T1000 (cell line): ENCODE measurements at regions not wholly inside any gene's neighbourhood (a gene's known extent, or its start where the extent isn't known, plus 50 kb on each side); places are given as distances from the start of the nearest gene placed in this dataset.

Experiments
- DNase-seq: peaks from one replicate; lab custom pipeline; 2025; ENCODE audit warnings: mixed read lengths; lab: John Stamatoyannopoulos, UW

DNA sequence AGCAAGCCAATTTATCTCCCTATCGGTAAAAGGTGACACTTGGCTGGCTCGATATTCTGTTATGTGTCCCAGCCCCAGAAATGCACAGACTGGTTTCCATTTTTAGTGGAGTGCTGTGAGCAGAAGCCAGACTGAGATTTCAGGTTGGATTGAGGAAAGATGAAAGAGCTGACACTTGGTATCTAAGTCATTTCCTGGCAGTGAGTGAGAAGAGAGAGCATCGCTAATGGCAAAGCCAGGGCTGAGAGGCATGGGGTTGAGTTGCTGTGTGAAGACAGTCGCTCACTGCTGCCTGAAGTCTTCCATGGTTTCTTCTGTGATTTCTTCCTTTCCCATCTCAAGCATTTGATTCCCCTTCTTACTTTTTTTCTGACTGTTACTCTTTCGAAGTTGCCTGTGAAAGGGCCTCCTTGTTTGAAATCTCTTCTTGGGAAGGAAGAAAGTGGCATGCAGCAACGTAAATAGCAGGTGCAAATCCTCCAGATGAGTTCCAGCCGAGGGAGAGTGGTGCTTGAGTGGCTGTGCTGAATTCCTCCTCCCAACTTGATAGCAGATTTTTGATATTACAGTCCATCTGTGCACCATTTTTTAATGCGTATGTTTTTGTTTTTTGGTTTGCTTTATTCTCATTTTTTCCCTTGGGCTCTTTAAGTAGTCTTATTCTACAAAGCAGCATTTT, 109.2 kb upstream of the LIMCH1 start:
- no peak for DNase-seq

- DNase-seq: no peak
Measured at GRCh38 chr4:41429280-41429669, 108.7 kb upstream of the LIMCH1 start.

- DNase-seq: no peak
Measured at GRCh38 chr4:41430792-41431191, 107.2 kb upstream of the LIMCH1 start.

- no peak for DNase-seq
Measured at GRCh38 chr4:41431276-41431675, 106.7 kb upstream of the LIMCH1 start.

DNA sequence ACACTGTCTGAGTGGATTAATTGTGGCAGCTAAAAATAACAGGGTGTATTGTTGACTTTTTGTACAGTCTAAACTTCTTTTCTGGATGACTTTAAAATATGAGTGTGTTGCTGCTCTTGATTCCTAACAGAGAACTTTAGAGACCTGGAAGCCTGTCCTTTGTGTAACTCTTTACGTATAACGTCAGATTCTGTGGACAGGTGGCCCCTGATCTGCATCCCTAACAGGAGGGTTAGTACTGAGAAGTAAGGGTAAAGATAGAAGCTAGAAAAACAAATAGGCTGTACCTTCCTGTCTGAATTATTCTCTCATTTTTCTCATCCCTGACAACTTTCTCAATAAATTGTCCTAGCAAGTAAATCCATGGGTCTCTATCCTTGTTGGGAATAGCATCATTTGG, 105.7 kb upstream of the LIMCH1 start:
- no peak for DNase-seq

DNA sequence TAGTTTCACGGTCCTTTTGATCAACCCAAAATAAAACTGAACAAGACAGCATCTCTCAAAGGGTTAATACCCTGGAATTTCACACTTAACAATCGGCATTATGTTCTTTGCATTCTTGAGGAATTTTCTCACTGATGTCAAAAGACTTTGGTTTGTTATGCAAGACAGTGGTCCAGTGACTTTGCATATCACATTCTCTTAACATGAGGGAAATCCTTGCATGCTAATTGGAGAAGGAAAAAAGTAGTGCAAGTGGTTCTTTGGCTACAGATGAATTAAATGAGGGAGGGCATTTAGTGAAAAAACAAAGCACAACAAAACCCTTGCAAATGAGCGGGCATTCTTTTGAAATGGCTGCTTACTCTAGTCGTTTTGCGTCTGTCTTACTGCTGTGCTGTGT, 105.1 kb upstream of the LIMCH1 start:
- no peak for DNase-seq

DNA sequence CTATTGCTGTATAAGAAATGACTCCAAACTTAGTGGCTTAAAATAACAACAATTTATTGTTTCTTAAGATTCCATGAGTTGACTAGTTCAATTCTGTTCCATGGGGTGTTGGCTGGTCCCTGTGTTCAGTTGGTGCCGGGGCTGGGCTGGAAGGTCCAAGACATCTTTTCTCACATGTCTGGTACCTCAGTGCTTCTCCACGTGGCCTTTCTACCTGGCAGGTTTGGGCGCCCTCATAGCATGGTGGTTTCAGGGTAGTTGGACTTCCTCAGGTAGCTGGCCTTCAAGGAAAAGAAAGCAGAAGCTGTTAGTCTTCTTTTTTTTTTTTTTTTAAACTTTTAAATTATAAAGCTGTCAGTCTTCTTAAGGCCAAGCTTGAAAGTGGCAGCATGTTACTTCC, 104.6 kb upstream of the LIMCH1 start:
- DNase-seq: no peak

DNA sequence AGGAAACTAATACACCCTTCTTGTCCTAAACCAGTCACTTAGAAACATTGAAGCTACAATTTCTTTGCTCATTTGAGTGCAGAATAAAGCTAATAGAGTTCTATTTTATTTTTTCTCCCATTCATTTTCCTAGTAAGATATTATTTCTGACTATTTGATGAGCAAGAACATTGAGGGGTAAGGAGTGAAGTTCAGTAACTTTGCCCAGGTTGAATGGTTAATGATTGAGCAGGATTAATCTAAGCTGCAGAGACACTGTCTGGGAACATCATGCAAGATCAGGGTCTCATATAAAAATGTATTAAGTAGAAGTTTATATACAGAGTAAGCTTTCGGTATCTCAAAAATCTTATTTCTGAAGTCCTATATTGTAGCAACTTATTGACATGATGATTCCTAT, 102.4 kb upstream of the LIMCH1 start:
- no peak for DNase-seq

- DNase-seq: no peak
Measured at GRCh38 chr4:41436419-41436818, 101.5 kb upstream of the LIMCH1 start.

- no peak for DNase-seq
Measured at GRCh38 chr4:41437111-41437536, 100.8 kb upstream of the LIMCH1 start.

DNA sequence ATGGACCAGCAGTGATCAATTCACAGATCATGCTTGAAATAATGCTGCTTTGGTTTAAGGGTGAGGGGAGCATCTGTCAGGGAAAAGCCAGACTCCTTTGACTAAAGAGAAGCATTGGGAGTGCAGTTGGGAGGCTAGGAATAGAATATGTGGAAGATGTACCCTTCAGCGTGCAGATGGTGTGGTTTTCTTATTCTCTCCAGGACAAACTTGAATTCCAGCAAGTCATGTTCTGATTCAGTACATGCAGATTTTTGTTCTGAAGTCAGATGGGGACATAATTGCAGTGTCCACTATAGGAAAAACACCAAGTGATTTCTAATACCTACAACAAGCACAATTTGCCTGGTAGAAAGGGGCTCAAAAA, 99.0 kb upstream of the LIMCH1 start:
- no peak for DNase-seq

DNA sequence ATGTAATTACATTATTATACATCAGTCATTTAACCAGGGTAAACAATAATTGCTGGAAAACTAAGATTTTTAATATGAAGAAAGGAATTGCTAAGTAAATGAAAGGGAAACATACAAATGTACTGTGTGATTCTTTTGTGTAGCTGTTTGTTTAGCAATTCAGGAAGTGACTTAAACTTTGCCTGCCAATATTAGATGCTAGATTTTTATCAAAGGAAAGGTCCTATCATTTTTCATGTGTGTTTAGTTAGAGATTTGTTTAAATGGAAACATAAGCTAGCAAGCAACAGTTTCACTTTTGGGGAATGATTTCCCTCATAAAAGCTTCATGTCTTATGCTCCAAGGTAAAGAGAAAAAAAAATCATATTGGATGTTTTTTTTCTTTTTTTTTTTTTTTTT, 95.1 kb upstream of the LIMCH1 start:
- no peak for DNase-seq

DNA sequence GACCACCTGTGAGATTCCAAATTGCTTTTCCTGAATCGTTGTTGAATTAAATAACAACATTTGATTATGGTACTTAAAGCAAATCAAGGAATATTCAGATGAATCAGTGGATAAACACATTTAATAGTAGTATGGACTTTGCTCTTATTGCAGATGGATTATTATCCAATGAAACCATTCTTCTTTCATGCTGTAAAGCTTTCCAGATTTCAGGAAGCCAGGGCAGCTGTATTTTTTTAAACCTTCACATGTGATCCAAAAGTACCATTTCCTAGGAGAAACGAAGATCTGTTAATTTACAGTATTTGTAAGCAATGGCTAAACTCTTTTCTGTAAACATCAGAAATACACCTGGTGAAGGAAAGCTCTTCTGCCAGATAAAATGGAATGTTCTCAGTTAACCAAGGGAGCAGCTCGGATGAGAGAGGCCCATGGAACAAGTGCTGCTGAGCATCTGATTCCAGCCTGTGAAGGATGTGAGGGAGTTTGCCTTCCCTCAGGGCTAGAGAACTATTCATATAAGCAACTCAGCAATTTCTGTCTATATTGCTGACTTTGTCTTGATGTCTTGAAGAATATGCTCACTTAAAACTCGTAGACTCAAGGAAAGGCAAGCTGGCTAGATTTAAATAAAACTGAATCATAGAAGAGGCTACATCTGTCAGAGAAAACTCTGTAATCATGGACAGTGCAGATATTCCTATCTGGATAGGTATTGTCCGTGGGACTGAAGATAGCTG, 94.4 kb upstream of the LIMCH1 start:
- no peak for DNase-seq

- DNase-seq: no peak
Measured at GRCh38 chr4:41446391-41446790, 91.6 kb upstream of the LIMCH1 start.

GRCh38 chr4:41446981-41447725, 90.8 kb upstream of the LIMCH1 start:
- no peak for DNase-seq

GRCh38 chr4:41448934-41449333, 89.0 kb upstream of the LIMCH1 start:
- DNase-seq: peak; percentile 26

DNA sequence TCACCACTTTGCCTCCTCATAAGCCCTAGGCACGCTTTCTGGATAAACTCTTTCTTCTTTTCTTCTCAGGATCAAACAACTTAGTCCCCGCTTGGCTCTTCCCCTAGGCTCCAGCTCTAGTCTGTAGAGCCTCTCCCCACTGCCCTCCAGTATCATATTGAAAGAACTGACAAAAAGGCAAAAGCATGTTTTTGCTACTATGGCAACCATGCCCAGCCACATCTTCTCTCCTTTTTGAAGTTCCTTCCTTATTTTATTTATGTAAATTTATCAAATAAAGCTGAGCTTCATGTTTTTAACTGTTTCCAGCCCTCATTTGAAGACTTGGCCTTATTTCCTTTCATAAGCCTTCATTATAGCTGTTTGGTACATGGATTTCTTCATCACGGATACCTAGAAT, 86.0 kb upstream of the LIMCH1 start:
- DNase-seq: no peak

DNA sequence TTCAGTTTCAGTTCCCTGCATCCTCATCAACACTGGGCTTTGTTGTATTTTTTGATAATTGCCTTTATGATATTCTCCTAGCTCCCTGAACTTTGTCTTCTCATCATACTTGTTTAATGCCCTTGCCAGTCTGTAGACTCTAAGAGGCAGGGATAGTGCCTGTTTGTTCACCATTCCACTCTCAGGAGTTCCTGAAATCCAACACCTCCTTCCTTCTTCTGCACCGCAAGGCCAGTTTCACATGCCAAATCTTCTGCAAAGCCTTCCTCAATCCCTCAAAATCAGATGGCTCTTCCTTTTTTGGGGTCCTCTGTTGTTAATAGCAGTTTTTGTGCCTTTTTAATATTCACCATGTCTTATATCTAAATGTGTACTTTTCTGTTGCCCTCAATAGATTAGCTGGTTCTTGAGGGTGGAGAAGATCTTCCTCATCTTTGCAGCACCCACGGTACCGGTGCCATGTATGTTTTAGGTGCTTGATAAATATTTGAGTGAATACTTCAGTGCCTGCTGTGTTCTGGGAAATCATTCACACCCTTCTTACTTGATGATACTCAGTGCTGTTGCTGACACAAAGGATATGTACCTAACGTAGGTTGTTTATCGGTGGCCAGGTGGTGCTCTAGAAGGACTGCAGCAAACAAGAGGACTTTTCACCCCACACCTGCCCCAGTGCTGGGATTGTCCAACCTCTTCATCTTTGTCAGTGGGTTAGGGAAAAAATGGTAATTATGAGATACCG, 85.3 kb upstream of the LIMCH1 start:
- no peak for DNase-seq

DNA sequence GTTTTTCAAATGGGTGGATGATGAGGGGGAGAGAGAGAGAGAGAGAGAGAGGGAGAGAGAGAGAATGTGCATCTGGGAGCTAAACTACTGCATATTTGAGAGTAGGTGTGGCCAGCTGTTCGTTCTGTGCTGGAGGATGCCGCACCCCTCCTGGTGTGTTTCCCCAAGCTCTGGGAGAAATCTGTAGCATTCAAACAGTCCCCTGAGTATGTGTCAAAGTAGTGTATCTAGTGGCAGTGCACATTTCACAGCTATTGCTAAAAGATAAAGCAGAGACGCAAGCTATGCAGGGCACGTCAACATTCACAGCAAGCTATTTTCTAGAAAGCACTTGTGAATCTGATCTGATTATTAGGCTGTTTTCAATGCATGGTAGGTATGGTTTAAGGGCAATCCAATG, 83.5 kb upstream of the LIMCH1 start:
- DNase-seq: no peak

GRCh38 chr4:41455206-41455605, 82.8 kb upstream of the LIMCH1 start:
- DNase-seq: no peak

GRCh38 chr4:41456559-41457101, 81.3 kb upstream of the LIMCH1 start:
- DNase-seq: no peak

- DNase-seq: no peak
Measured at GRCh38 chr4:41458689-41459088, 79.3 kb upstream of the LIMCH1 start.
